Pancreas (tissue), 10 donors: ENCODE measurements at regions not wholly inside any gene's neighbourhood (a gene's known extent, or its start where the extent isn't known, plus 50 kb on each side); places are given as distances from the start of the nearest gene placed in this dataset.

Experiments used
- ATAC-seq, 4 donors: fragments of 200-7000 bp; cut with Tn5 transposase; one replicate each; pipeline versions ENCODE4 v1.8.0 to v1.9.1; 2020; ENCODE audit warnings: mild to moderate bottlenecking in 4 of 4, moderate library complexity in 4 of 4
- DNase-seq, 6 donors: peaks; one replicate each; pipeline ENCODE4 v3.0.0-alpha.2; 2020
- FAIRE-seq: peaks from 2 replicates; lab custom pipeline; 2012; peaks lifted over from hg19 to GRCh38; lab: Jason Lieb, UNC
- H3K27ac ChIP-seq, 4 donors: fragments of 200-600 bp; sonication (generic); 1 replicate in 3 of 4; 2 replicates in 1 of 4; pipeline versions ENCODE4 v1.5.0 to v1.8.0; 2020
- H3K27me3 ChIP-seq, 4 donors: fragments of 200-600 bp; one replicate each; pipeline ENCODE4 v1.8.0; 2021
- H3K36me3 ChIP-seq, 3 donors: fragments of 200-600 bp; sonication (generic) in 1 of 3; one replicate each; pipeline versions ENCODE4 v1.5.0 to v1.8.0; 2020 to 2021
- H3K4me1 ChIP-seq, 3 donors: fragments of 200-600 bp; one replicate each; pipeline ENCODE4 v1.8.0; 2021
- H3K4me3 ChIP-seq, 4 donors: fragments of 200-600 bp; sonication (generic) in 2 of 4; one replicate each; pipeline versions ENCODE4 v1.5.0 to v1.8.0; 2020 to 2021
- H3K9me3 ChIP-seq, 4 donors: fragments of 200-600 bp; one replicate each; pipeline ENCODE4 v1.8.0; 2021
- CTCF ChIP-seq, 4 donors: fragments of 200-600 bp; sonication (generic) in 3 of 4; IDR thresholded peaks; one replicate each; pipeline versions ENCODE4 v1.5.0 to v1.8.0; 2021; ENCODE audit warnings: antibody characterized with exemption in 4 of 4
- WGBS, 2 donors: extraction: QIAGEN DNeasy Blood & Tissue Kit; methylation state at CpG; one replicate each; pipeline ENCODE4 v1.1.7; 2013; 5-methylcytosine and 5-hydroxymethylcytosine counted together
- intact Hi-C, 3 donors: fragments of 100-400 bp; cut with DNase I; formaldehyde crosslinking; loops; one replicate each; pipeline versions ENCODE4 v1.11.1 to v1.14.2; 2022
- donor health status: healthy with polysubstance abuse.
- donor health status: DM: no; HTN: no; CAD: no; lungs with moderate emphysema.
- donor health status: DM: no; HTN: no; CAD: no.
- donor health status: control.
- donor health status: control.
- donor health status: Bipolar disorder and iron deficiency.
- donor health status: DM: yes; HTN: yes; CAD: no.
- donor health status: DM: no; HTN: no; CAD: no.
- donor health status: DM: no; HTN: no; CAD: no.
- donor health status: DM: yes; HTN: yes; CAD: no.

GRCh38 chr2:236657801-236658200 is 88.2 kb downstream of the ACKR3 start:
- no peak for TF ChIP-seq CTCF (IDR thresholded peaks at IDR 0.05)
- no peak for FAIRE-seq
- ATAC-seq, result no peak
- intact Hi-C loops, result no loop called here
- DNase-seq, result peak in 1 of 6 donors; percentile 4
- Histone ChIP-seq H3K27ac (no peak overlapping the region), H3K4me1 (no peaks in the 10 kb centered on the region), H3K27me3 (no peaks in the 10 kb centered on the region), H3K4me3 (no peak overlapping the region), H3K9me3 (no peaks in the 10 kb centered on the region), H3K36me3 (no peaks in the 10 kb centered on the region)
- WGBS, 2 donors, result 82 to 88% methylated on average over 4 of the region's 4 CpGs

- Histone ChIP-seq H3K27ac (no peak overlapping the region), H3K9me3 (no peaks in the 10 kb centered on the region), H3K4me1 (no peaks in the 10 kb centered on the region), H3K4me3 (no peak overlapping the region), H3K36me3 (no peaks in the 10 kb centered on the region), H3K27me3 (no peaks in the 10 kb centered on the region)
- FAIRE-seq (no peak), ATAC-seq (no peak), DNase-seq (peak in 1 of 6 donors; percentile 7)
- WGBS, 2 donors, result 87 to 89% methylated on average over 16 of the region's 16 CpGs
- intact Hi-C loops, result no loop called here
- no peak for TF ChIP-seq CTCF (IDR thresholded peaks at IDR 0.05)
These were observed 89.5 kb downstream of the ACKR3 start for GRCh38 chr2:236658974-236659757.

GRCh38 chr2:236659758-236660150 is 90.1 kb downstream of the ACKR3 start:
- Histone ChIP-seq H3K36me3 (no peaks in the 10 kb centered on the region), H3K27me3 (no peaks in the 10 kb centered on the region), H3K4me3 (no peak overlapping the region), H3K4me1 (no peaks in the 10 kb centered on the region), H3K9me3 (no peaks in the 10 kb centered on the region), H3K27ac (no peak overlapping the region)
- ATAC-seq, result peak; percentile 38 to 84 (median 67)
- TF ChIP-seq CTCF (IDR thresholded peaks at IDR 0.05), result no peak
- 62 to 65% methylated on average over 5 of the region's 5 CpGs for WGBS, 2 donors
- intact Hi-C loops, result no loop called here
- peak in 2 of 6 donors; percentile 4 to 34 for DNase-seq
- FAIRE-seq, result no peak

GRCh38 chr2:236661061-236661761 is 91.6 kb downstream of the ACKR3 start:
- no peak overlapping the region for H3K27ac ChIP-seq
- WGBS, 2 donors, result 62 to 71% methylated on average over 4 of the region's 4 CpGs
- intact Hi-C loops, result no loop called here
- no peak for DNase-seq
- FAIRE-seq, result no peak
- no peaks in the 10 kb centered on the region for H3K27me3 ChIP-seq
- no peak overlapping the region for H3K4me3 ChIP-seq
- no peak for TF ChIP-seq CTCF (IDR thresholded peaks at IDR 0.05)
- H3K36me3 ChIP-seq, result no peaks in the 10 kb centered on the region
- ATAC-seq, result peak in 1 of 4 donors; percentile 8
- no peaks in the 10 kb centered on the region for H3K9me3 ChIP-seq
- no peaks in the 10 kb centered on the region for H3K4me1 ChIP-seq

GRCh38 chr2:236661762-236662110 is 92.1 kb downstream of the ACKR3 start:
- ATAC-seq (no peak), FAIRE-seq (no peak), DNase-seq (no peak)
- intact Hi-C loops, result no loop called here
- Histone ChIP-seq H3K36me3 (no peaks in the 10 kb centered on the region), H3K4me1 (no peaks in the 10 kb centered on the region), H3K4me3 (no peak overlapping the region), H3K27ac (no peak overlapping the region), H3K9me3 (no peaks in the 10 kb centered on the region), H3K27me3 (no peaks in the 10 kb centered on the region)
- WGBS, 2 donors, result 76 to 79% methylated on average over 2 of the region's 2 CpGs
- no peak for TF ChIP-seq CTCF (IDR thresholded peaks at IDR 0.05)
